Hepatocyte (in vitro differentiated cells): ENCODE measurements at regions not wholly inside any gene's neighbourhood (a gene's known extent, or its start where the extent isn't known, plus 50 kb on each side); places are given as distances from the start of the nearest gene placed in this dataset.

ENCODE experiments used
- EZH2 ChIP-seq: fragments of 200-600 bp; sonication (generic); IDR thresholded peaks from 2 replicates; pipeline ENCODE4 v1.6.1; 2016; ENCODE audit warnings: antibody characterized with exemption, mild to moderate bottlenecking, borderline replicate concordance
- EZH2phosphoT487 ChIP-seq: fragments of 200-600 bp; sonication (generic); IDR thresholded peaks from one replicate; pipeline ENCODE4 v1.6.1; 2018; ENCODE audit warnings: antibody characterized with exemption, mild to moderate bottlenecking, low read depth, moderate library complexity; ENCODE audit not compliant: unreplicated experiment, severe bottlenecking
- TF ChIP-seq, protein P1 (sequence below): fragments of 200-600 bp; sonication (generic); IDR thresholded peaks from 2 replicates; pipeline ENCODE4 v1.5.1; 2016; ENCODE audit warnings: antibody characterized with exemption, mild to moderate bottlenecking; ENCODE audit not compliant: poor library complexity

DNA sequence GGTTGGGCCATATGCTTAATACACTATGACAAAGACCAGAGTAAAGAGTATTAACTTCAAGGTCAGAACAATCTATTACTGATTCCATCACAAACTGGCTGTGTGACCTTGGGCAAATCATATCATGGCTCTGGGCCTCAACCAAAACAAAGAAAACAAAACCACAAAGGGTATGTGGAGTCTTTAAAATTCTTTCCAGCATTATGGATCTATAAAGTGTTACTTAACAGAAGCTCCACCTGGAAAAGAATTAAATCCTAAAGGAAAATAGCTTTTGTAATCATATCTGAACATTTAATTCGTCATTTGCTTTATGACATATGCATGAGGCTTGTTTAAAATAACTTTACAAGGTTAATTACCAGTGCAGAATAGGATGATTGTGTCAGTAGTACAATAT, 265.5 kb downstream of the SATB1 start:
- TF ChIP-seq, protein P1, sequence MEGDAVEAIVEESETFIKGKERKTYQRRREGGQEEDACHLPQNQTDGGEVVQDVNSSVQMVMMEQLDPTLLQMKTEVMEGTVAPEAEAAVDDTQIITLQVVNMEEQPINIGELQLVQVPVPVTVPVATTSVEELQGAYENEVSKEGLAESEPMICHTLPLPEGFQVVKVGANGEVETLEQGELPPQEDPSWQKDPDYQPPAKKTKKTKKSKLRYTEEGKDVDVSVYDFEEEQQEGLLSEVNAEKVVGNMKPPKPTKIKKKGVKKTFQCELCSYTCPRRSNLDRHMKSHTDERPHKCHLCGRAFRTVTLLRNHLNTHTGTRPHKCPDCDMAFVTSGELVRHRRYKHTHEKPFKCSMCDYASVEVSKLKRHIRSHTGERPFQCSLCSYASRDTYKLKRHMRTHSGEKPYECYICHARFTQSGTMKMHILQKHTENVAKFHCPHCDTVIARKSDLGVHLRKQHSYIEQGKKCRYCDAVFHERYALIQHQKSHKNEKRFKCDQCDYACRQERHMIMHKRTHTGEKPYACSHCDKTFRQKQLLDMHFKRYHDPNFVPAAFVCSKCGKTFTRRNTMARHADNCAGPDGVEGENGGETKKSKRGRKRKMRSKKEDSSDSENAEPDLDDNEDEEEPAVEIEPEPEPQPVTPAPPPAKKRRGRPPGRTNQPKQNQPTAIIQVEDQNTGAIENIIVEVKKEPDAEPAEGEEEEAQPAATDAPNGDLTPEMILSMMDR, result no peak
- TF ChIP-seq EZH2phosphoT487, result no peak
- TF ChIP-seq EZH2, result no peak
